Liver (tissue), 3 donors: ENCODE measurements at regions not wholly inside any gene's neighbourhood (a gene's known extent, or its start where the extent isn't known, plus 50 kb on each side); places are given as distances from the start of the nearest gene placed in this dataset.
"Not testable (repeated sequence)": the region's sequence is repeated elsewhere in the genome, so short reads cannot be mapped to it uniquely, and the experiment has no call there.

ENCODE experiments used
- CTCF ChIP-seq: fragments of 150-350 bp; IDR thresholded peaks from 2 replicates; pipeline ENCODE4 v1.5.1; 2017; ENCODE audit warnings: improper control_type of control experiment, low read depth, low read length; ENCODE audit not compliant: missing input control
- EGR1 ChIP-seq, 2 donors: IDR thresholded peaks; 2 replicates each; pipeline ENCODE4 v1.6.1; 2016 to 2018; ENCODE audit warnings: antibody characterized with exemption in 2 of 2, low read depth in 2 of 2
- FOXA1 ChIP-seq: IDR thresholded peaks from 2 replicates; pipeline ENCODE4 v1.6.1; 2016; ENCODE audit warnings: antibody characterized with exemption
- GABPA ChIP-seq, 2 donors: IDR thresholded peaks in 1 of 2; conservative IDR thresholded peaks in 1 of 2; 2 replicates each; pipeline ENCODE4 v1.6.1; 2016; ENCODE audit warnings: antibody characterized with exemption in 2 of 2, mild to moderate bottlenecking in 1 of 2, moderate library complexity in 1 of 2
- HNF4A ChIP-seq, 2 donors: conservative IDR thresholded peaks; 2 replicates each; pipeline ENCODE4 v1.6.1; 2016; ENCODE audit warnings: antibody characterized with exemption in 2 of 2, mild to moderate bottlenecking in 2 of 2
- JUND ChIP-seq, 2 donors: IDR thresholded peaks; 2 replicates each; pipeline ENCODE4 v1.6.1; 2016; ENCODE audit warnings: antibody characterized with exemption in 2 of 2
- MAX ChIP-seq: IDR thresholded peaks from 2 replicates; pipeline ENCODE4 v1.6.1; 2016; ENCODE audit warnings: antibody characterized with exemption
- RAD21 ChIP-seq, 2 donors: IDR thresholded peaks; 2 replicates each; pipeline ENCODE4 v1.6.1; 2016; ENCODE audit warnings: antibody characterized with exemption in 2 of 2, mild to moderate bottlenecking in 2 of 2
- REST ChIP-seq: IDR thresholded peaks from 2 replicates; pipeline ENCODE4 v1.6.1; 2016; ENCODE audit warnings: antibody characterized with exemption, mild to moderate bottlenecking
- YY1 ChIP-seq: IDR thresholded peaks from 2 replicates; pipeline ENCODE4 v1.6.1; 2016; ENCODE audit warnings: antibody characterized with exemption, mild to moderate bottlenecking
- TF ChIP-seq, protein P1 (sequence below): IDR thresholded peaks from 2 replicates; pipeline ENCODE4 v1.6.1; 2016; ENCODE audit warnings: antibody characterized with exemption
- TF ChIP-seq, protein P2 (sequence below): IDR thresholded peaks from 2 replicates; pipeline ENCODE4 v1.6.1; 2016; ENCODE audit warnings: antibody characterized with exemption
- donor health status: healthy.
- donor health status: healthy.

- not testable (repeated sequence) for TF ChIP-seq CTCF; JUND (IDR thresholded peaks at IDR 0.05); GABPA (IDR thresholded peaks at IDR 0.05 in 1 of 2, conservative IDR thresholded peaks at IDR 0.05 in 1 of 2); EGR1 (IDR thresholded peaks at IDR 0.05; ENCODE audit: low read depth in 2 of 2); MAX; RAD21 (IDR thresholded peaks at IDR 0.05); YY1; HNF4A (conservative IDR thresholded peaks at IDR 0.05); REST; FOXA1
- TF ChIP-seq, protein P1, sequence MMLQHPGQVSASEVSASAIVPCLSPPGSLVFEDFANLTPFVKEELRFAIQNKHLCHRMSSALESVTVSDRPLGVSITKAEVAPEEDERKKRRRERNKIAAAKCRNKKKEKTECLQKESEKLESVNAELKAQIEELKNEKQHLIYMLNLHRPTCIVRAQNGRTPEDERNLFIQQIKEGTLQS, result not testable (repeated sequence)
- TF ChIP-seq, protein P2, sequence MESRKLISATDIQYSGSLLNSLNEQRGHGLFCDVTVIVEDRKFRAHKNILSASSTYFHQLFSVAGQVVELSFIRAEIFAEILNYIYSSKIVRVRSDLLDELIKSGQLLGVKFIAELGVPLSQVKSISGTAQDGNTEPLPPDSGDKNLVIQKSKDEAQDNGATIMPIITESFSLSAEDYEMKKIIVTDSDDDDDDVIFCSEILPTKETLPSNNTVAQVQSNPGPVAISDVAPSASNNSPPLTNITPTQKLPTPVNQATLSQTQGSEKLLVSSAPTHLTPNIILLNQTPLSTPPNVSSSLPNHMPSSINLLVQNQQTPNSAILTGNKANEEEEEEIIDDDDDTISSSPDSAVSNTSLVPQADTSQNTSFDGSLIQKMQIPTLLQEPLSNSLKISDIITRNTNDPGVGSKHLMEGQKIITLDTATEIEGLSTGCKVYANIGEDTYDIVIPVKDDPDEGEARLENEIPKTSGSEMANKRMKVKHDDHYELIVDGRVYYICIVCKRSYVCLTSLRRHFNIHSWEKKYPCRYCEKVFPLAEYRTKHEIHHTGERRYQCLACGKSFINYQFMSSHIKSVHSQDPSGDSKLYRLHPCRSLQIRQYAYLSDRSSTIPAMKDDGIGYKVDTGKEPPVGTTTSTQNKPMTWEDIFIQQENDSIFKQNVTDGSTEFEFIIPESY, result not testable (repeated sequence)
These were observed 164.2 kb upstream of the NPY2R start for GRCh38 chr4:155044251-155044650.
